Tibial nerve (tissue), 4 donors: ENCODE measurements at regions not wholly inside any gene's neighbourhood (a gene's known extent, or its start where the extent isn't known, plus 50 kb on each side); places are given as distances from the start of the nearest gene placed in this dataset.
A peak's percentile ranks its signal among the peaks of the same experiment; 100 is the strongest.

Source experiments
- DNase-seq, 2 donors: peaks; one replicate each; pipeline ENCODE4 v3.0.0-alpha.2; 2019; ENCODE audit warnings: low spot score in 2 of 2
- H3K27ac ChIP-seq, 4 donors: fragments of 200-600 bp; sonication (generic) in 3 of 4; one replicate each; pipeline ENCODE4 v1.5.1; 2017 to 2019; ENCODE audit warnings: mild to moderate bottlenecking in 1 of 4
- H3K27me3 ChIP-seq, 2 donors: fragments of 200-600 bp; sonication (generic) in 1 of 2; one replicate each; pipeline versions ENCODE4 v1.5.1 to v1.6.0; 2017 to 2019
- H3K36me3 ChIP-seq, 3 donors: fragments of 200-600 bp; sonication (generic); one replicate each; pipeline ENCODE4 v1.5.1; 2018 to 2019
- H3K4me1 ChIP-seq, 4 donors: fragments of 200-600 bp; sonication (generic) in 3 of 4; one replicate each; pipeline ENCODE4 v1.5.1; 2017 to 2019
- H3K4me3 ChIP-seq, 4 donors: fragments of 200-600 bp; sonication (generic) in 3 of 4; one replicate each; pipeline ENCODE4 v1.5.1; 2017 to 2019; ENCODE audit warnings: mild to moderate bottlenecking in 1 of 4, moderate library complexity in 1 of 4
- H3K9me3 ChIP-seq, 4 donors: fragments of 200-600 bp; sonication (generic) in 3 of 4; one replicate each; pipeline ENCODE4 v1.5.1; 2017 to 2019
- CTCF ChIP-seq, 5 experiments: fragments of 200-600 bp in 3 of 5; fragments of 450-650 bp in 2 of 5; sonication (generic) in 3 of 5; IDR thresholded peaks; one replicate each; pipeline ENCODE4 v1.5.1; 2016 to 2019; ENCODE audit warnings: antibody characterized with exemption in 5 of 5, mild to moderate bottlenecking in 3 of 5, moderate library complexity in 2 of 5
- EP300 ChIP-seq, 2 donors: sonication (generic); formaldehyde crosslinking; IDR thresholded peaks; one replicate each; pipeline ENCODE4 v1.6.1; 2017; ENCODE audit warnings: antibody characterized with exemption in 2 of 2, mild to moderate bottlenecking in 1 of 2
- POLR2A ChIP-seq, 2 donors: fragments of 450-650 bp; IDR thresholded peaks; one replicate each; pipeline ENCODE4 v1.6.1; 2017; ENCODE audit warnings: antibody characterized with exemption in 2 of 2, mild to moderate bottlenecking in 2 of 2, moderate library complexity in 2 of 2
- WGBS, 2 donors: methylation state at CpG; one replicate each; pipeline ENCODE4 v1.1.5; 2018; 5-methylcytosine and 5-hydroxymethylcytosine counted together

GRCh38 chr5:15385037-15385436 lies 114.9 kb upstream of the FBXL7 start:
- Histone ChIP-seq H3K4me1 (no peaks in the 10 kb centered on the region), H3K9me3 (no peaks in the 10 kb centered on the region), H3K27ac (no peak overlapping the region), H3K27me3 (no peaks in the 10 kb centered on the region), H3K4me3 (no peak overlapping the region), H3K36me3 (no peaks in the 10 kb centered on the region)
- DNase-seq: no peak
- 78 to 88% methylated on average over 12 of the region's 12 CpGs for WGBS, 2 donors
- TF ChIP-seq EP300 (IDR thresholded peaks at IDR 0.05) (no peak), CTCF (IDR thresholded peaks at IDR 0.05) (no peak), POLR2A (IDR thresholded peaks at IDR 0.05) (no peak)

GRCh38 chr5:15384581-15384980 lies 115.4 kb upstream of the FBXL7 start:
- WGBS, 2 donors: 85% methylated on average over 16 of the region's 16 CpGs

GRCh38 chr5:15384176-15384575 lies 115.8 kb upstream of the FBXL7 start:
- Histone ChIP-seq H3K4me3 (no peak overlapping the region), H3K9me3 (no peaks in the 10 kb centered on the region), H3K27ac (no peak overlapping the region), H3K4me1 (no peaks in the 10 kb centered on the region), H3K36me3 (no peaks in the 10 kb centered on the region), H3K27me3 (no peaks in the 10 kb centered on the region)
- WGBS, 2 donors: 83 to 84% methylated on average over 9 of the region's 9 CpGs
- no peak for TF ChIP-seq EP300 (IDR thresholded peaks at IDR 0.05)
- TF ChIP-seq CTCF (IDR thresholded peaks at IDR 0.05): no peak
- TF ChIP-seq POLR2A (IDR thresholded peaks at IDR 0.05): no peak
- DNase-seq: no peak

More at GRCh38 chr5:15384581-15384980, 115.4 kb upstream of the FBXL7 start:
- TF ChIP-seq POLR2A (IDR thresholded peaks at IDR 0.05) (no peak), CTCF (IDR thresholded peaks at IDR 0.05) (no peak), EP300 (IDR thresholded peaks at IDR 0.05) (no peak)
- no peak for DNase-seq
- H3K36me3 ChIP-seq: no peaks in the 10 kb centered on the region
- no peak overlapping the region for H3K27ac ChIP-seq
- no peaks in the 10 kb centered on the region for H3K4me1 ChIP-seq
- no peaks in the 10 kb centered on the region for H3K9me3 ChIP-seq
- H3K4me3 ChIP-seq: no peak overlapping the region
- no peaks in the 10 kb centered on the region for H3K27me3 ChIP-seq

- H3K27me3 ChIP-seq: no peaks in the 10 kb centered on the region
- H3K27ac ChIP-seq: no peak overlapping the region
- H3K9me3 ChIP-seq: no peaks in the 10 kb centered on the region
- no peak for DNase-seq
- TF ChIP-seq EP300 (IDR thresholded peaks at IDR 0.05) (no peak), CTCF (IDR thresholded peaks at IDR 0.05) (peak in 4 of 5 experiments; percentile 16 to 48 (median 29))
- no peaks in the 10 kb centered on the region for H3K4me1 ChIP-seq
- no peaks in the 10 kb centered on the region for H3K36me3 ChIP-seq
- WGBS, 2 donors: 63 to 72% methylated on average over 1 of the region's 1 CpG
- no peak overlapping the region for H3K4me3 ChIP-seq
Measured at GRCh38 chr5:15383469-15383868, 116.5 kb upstream of the FBXL7 start.

DNA sequence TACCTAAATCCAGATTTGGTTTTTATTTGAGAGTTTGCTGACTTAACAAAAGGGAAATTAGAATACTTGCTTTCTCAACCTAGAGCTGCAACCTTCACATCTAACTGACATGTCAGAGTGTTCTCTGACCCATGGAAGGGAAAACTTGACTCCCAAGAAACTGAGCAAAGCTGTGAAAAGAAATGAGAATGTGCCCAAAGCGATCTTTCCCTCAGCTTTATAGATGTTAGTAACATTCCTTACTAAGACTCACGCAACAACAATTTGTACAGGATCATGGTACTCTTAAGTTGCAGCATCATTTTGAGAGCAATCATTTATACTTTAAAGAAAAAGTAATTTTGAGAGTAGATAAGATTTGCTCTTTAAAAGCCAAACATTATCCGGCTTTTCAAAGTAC lies 117.0 kb upstream of the FBXL7 start:
- no peaks in the 10 kb centered on the region for H3K4me1 ChIP-seq
- no peak for DNase-seq
- no peaks in the 10 kb centered on the region for H3K27me3 ChIP-seq
- H3K27ac ChIP-seq: no peak overlapping the region
- no peak for TF ChIP-seq CTCF (IDR thresholded peaks at IDR 0.05)
- no peak for TF ChIP-seq POLR2A (IDR thresholded peaks at IDR 0.05)
- TF ChIP-seq EP300 (IDR thresholded peaks at IDR 0.05): no peak
- no peaks in the 10 kb centered on the region for H3K36me3 ChIP-seq
- WGBS, 2 donors: 93 to 94% methylated on average over 3 of the region's 3 CpGs
- no peak overlapping the region for H3K4me3 ChIP-seq
- no peaks in the 10 kb centered on the region for H3K9me3 ChIP-seq
